NCI-H1092 treated with DMSO at 0.1 percent for 48 hours (cell line): ENCODE measurements at regions not wholly inside any gene's neighbourhood (a gene's known extent, or its start where the extent isn't known, plus 50 kb on each side); places are given as distances from the start of the nearest gene placed in this dataset.
A peak's percentile ranks its signal among the peaks of the same experiment; 100 is the strongest.

Source experiments
- DNase-seq: peaks from one replicate; lab custom pipeline; 2025; lab: John Stamatoyannopoulos, UW

DNA sequence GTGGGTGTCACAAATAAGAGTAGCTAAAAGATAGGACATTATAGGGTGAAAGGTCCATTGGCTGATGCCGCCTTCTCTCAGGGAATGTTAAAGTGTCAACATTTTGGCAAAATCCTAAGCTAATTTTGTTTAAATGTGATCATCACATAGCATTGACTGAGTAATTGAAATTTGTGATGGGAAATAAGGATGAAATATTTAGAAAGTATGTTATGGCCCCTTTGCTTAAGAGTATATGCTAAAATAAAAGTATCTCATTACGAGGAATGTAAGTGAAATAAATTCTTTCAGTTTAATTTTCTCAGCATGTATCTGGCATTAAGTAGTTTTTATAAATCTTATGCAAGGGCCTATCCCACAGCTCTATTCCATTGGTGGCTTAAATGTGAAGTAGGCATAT lies 229.2 kb downstream of the PRL start:
- DNase-seq: no peak

DNA sequence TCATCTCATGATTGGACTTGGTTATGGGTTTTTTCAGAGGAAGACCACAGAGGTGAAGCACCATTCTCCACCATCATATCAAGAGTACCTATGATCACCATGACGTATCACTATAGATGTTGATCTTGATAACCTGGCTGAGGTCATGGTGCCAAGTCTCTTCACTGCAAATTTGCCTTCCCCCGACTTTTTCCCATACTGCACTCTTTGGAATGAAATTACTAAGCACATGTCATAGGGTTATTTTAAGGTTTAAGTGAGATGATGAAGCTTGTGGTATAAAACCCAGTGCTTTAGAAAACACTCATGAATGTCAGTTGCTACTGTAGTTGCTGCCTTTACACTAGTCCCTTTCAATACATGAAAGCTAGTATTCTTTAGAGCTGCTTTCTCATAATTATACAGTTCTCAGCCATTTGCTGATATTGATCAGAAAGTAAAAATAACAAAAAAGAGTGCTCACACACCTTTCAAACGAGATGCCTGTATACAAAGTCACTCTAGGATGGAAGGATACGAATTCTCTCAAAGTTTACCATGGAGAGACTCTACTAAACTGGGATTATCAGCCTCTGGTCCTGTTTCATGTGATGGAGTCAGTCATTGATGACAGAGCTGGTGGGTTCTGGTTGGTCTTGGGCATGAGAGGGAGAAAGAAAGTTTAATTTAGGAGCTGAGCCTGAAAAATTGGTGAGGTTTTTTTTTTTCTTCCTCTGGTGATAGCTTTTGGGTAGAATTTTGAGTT lies 228.1 kb downstream of the PRL start:
- no peak for DNase-seq

DNA sequence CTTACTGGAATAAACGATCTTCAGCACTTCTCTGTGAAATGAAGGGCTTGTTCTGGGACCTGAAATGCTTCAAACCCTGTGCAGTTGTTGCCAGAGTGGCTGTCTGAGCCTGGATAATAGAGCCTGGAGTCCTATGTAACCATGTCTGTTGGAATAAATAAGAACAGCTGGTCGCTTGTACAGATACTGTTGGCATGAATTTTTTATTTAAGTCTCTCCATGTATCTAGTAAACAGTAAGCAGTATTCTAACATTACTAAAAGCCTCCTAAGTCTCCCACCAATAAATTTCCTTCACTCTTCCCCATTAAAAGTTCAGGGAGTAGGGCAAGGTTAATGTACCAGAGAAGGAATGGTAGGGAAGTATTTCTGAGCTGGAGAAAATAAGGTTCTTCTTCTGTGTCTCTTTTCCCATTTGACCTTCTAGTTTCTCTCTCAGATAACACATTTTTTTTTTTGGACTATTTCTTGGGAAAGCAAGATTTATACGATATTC lies 227.5 kb downstream of the PRL start:
- DNase-seq: no peak

DNA sequence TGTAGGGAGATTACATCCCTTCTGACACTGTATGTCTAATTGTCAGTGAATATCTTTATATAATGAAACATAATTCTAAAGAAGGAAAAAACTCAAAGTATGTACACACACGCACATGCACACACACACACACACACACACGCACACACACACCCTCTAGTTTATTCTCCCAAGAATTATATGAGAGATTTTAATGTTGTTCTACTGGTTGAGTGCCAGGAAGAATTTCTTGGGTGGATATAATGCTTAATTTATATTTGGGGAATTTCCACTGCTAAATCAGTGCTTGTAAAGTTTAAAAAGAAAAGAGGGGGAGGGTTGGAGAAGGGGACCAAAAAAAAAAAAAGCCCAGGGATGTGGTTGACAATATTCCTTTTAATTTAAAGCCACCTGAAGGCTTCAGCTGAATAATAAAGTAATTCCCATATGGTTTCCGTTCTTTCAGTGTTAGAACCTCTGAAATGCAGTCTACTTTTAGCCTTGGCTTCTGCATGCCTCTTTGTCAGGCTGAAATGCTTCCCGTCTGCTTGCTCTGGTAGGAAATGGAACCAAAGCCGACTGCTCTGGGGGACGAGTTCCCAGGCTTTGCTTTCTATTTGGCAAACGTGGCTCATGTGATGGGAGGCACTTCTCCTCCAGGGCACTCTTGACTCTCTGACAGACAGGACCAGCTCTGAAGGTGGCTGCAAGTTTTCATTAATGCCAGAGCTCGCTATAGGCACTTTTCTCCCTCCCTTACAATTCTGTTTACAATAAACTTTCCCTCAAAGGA lies 225.4 kb downstream of the PRL start:
- DNase-seq: no peak

DNA sequence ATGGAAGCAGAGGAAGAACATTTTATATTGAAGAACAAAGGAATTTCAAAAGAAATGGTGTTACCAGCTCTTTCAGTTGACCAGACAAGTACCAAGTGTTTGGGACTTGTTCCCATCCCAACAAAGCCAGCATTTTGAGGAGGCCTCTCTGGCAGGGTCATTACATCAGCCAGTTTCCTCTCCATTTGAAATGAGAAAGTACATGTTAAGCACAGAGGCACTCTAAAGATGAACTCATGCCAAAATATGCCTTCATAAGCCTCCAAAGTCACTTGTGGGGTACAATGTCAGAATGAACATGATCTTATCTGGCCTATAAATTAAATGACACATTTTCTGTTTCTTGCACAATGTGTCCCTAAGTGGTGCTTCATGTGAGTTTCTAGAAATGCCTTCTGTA lies 223.9 kb downstream of the PRL start:
- no peak for DNase-seq

DNA sequence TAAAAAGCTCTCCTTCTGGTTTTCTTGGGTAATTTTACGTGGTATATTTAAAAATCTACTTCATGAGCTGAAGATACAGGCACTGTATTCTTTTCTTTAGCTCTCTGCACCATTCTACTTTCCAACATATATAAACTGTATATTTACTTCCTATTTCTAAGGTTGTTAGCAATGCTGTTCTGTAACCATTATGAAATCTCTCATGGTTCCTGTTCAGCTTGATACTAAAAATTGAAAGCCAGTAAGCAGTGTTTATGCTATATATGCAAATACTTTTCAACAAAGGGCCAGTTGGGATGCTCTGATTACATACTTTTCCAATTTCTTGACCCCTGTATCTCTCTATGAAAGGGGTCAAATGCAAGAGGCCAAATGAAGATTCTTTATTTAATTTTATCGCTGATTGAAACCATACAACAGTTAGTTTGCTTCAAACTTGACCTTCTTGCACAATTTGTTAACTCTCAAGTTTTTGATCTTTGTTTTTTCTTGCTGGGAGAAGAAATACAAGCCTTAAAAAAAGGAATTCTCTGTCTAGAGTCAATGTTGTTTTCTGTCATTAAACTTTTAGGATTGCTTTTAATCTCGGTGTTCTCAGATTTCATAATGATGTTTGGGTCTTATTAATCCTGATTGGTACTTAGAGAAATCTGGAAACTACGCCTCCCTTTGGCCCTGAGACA lies 223.2 kb downstream of the PRL start:
- no peak for DNase-seq

DNA sequence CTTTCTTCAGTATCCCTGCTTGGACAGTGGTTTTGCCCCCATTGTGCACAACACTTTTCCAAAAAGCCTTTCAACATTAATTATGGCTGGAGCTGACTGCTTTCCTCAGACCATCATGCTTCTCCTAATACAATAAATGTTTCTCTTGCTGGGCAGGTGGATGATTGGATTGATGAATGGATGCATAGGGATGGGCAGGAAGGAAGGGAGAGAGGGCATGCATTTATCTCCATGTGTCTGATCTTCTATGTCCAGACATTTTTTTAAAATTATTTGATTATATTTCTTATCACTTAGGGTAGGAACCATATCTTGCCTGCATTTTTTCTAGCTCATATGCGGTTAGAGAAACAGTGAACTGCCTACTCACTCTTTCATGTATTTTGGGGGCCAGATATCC lies 218.5 kb downstream of the PRL start:
- DNase-seq: no peak

DNA sequence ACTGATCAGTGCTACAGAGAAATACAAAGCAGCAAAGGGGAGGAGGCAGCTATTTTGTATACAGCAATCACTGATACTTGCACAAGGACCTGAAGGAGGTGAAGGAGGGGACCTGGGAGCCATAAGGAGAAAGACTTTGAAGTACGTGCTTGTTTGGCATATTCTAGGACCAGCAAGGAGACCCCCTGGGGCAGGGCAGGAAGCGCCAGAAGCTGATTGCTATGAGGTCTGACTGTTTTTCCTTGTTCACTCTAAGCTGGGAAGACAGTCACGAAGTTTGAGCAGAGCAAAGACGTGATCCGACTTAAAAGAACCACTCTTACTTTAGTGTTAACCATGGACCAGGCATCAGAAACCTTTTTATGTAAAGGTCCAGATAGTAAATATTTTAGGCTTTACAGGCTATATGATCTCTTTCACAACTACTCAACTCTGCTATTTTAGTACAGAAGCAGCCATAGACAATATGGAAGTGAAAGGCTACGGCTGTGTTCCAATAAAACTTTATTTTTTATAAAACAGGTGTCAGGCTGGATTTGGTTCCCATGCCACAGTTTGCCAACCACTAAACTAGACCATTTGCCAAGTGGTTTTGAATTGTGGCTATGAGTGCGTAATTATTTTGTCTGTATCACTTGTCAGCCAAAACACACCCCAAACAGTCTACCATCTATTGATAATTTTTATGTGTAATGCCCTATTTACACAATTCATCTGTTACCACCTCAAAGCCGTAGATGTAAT lies 217.9 kb downstream of the PRL start:
- DNase-seq: no peak

DNA sequence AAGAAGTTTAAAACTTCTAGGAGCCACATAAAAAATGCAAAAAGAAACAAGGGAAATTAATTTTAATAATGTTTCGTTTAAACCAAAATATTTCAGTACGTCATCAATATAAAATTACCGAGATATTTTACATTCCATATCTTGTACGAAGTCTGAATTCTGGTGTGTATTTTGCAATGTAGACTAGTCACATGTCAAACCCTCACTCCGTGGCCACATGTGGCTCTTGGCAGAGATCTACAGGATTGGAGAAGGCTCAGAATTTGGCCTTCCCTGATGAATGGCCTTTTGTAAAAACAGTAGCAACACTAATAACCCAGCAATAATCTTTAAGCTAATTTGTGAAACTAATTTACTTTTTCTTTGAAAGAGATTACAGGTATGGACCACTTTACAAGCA lies 217.1 kb downstream of the PRL start:
- no peak for DNase-seq

DNA sequence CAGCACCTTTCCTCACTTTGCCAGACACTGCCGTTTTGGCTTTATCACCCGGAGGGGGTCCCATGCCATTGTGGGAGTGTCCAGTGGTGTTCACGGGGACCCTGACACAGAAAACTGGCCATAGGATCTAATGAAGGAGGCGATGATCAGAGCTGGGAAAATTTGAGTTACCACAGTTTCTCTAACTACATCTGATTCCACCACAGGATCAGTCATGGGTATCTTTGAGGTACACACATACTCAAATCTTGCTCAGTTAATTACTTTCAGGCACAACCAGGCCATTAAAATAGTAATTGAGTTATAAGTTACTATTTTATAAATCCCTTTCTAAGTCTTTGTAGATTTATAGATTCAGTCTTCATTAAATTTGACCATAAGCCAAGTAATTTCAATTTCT lies 215.1 kb downstream of the PRL start:
- DNase-seq: no peak

DNA sequence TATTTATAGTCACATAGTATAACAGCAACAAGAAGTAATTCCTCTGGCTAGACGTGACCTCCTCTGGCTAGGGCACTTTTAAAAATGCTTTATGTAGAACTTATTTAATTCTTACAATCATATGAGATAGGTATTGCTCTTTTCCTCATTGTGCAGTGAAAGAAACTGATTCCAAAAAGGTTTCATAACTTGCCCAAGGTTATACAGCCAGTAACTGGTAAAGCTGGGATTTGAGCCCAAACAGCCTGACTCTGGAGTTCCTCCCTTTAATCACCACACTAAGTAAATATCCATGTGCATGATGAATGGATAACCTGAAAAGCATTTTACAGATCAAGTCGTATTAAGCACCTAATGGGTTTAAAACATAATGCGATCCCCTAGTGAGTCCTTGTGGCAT lies 214.6 kb downstream of the PRL start:
- DNase-seq: peak; percentile 1

DNA sequence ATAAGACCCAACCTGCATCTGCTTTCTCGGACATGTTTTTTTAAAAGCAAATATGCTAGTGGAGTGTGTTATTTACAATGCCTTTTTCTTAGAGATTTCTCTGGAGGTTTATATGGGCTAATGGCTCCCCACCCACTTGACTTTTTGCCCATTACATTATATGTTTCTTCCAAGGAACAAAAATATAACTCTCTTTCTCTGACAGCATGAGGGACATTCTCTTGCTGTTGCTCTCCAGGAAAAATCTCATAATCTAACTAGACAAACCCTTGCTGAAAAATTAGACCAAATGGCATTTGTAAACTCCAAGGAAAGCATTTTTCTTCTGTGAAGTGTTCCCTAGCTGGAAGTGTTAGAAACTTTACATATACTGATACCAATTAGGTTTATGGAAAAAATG lies 213.7 kb downstream of the PRL start:
- no peak for DNase-seq

DNA sequence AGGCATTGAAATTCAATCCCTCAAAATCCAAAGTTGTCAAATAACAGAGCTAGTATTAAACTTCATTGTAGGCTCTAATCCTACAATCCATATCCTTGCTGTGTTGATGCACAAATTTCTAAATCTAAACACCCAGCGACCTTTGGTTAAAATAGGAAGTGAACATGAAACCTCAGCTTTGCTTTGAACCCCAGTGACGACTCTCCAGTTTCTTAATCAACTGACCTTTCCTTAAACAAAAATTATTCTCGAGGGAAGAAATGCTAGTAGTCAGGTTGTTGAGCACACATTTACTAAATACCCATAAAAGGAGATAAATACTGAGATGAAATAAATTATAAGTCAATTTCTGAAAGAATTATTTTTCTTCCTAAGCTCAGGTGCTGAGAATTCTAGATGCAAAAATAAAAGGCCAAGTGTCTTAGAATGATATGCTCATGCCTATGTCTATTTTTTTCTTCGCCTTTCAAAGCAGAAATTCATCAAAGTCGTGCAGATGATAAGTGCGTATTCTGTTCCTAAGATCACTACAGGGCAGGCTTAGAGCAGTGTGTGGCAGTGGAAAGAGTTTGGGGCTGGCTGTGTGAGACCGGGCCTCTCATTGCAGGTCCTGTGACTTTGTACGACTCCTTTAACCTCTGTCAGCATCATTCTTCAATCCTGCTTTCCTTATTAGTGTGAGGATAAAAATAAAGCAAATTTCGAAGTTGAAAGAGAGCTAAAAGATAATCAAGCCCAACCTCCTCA lies 208.7 kb downstream of the PRL start:
- DNase-seq: no peak

DNA sequence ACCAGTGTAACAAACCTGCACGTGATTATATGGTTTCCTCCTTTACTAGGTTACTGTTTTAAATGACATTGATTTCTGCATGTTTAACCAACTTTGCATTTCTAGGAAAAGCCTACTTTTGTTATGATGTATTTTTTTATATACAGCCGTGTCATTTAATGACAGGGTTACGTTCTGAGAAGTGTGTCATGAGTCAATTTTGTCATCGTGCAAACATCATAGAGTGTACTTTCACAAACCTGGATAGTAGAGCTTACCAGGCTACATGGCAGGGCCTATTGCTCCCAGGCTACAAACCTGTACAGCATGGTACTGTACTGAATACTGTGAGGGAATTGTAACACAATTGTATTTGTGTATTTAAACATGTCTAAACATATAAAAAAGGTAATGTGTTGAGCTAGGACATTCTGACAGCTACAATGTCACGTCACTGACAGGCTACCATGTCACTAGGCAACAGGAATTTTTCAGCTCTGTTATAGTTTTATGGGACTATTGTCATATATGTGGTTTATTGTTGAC lies 205.3 kb downstream of the PRL start:
- DNase-seq: no peak

DNA sequence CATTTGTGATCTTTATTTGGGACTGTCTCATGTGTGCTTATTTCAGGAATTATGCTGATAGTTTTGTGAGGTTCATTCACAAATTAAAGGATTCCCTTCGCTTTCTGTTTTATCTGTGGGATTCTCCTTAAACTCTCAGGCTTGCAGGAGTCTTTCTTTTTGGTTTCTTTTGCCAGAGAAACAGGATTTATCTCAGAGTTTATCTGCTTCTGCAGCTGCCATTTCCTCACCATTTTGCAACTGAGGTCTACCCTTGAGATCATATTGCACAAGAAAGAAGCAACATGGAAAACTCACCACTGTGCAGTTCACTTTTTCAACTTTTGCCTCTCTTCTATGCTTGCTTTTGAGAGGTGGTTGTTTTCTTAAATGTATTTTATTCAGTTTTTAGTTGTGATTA lies 201.0 kb downstream of the PRL start:
- no peak for DNase-seq

DNA sequence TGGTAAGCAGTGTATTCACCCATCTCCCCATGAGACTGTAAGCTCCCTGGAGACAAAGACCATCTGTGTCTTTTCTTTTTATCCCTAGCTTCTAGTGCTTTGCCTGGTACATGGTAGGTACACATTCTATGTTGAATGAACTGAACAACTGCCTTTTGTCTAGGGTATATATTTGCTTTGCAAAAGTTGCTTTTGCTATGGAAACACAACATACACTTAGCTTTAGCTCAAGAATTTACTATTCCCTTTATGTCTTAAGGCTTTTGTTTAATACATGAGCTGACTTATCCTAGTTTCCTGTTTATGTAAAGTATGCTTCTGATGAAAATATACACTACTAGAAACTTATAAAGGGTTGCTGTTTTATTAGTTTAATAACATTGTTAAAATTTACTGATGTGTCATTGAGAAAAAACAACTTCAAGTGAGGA lies 198.2 kb downstream of the PRL start:
- DNase-seq: peak; percentile 2

DNA sequence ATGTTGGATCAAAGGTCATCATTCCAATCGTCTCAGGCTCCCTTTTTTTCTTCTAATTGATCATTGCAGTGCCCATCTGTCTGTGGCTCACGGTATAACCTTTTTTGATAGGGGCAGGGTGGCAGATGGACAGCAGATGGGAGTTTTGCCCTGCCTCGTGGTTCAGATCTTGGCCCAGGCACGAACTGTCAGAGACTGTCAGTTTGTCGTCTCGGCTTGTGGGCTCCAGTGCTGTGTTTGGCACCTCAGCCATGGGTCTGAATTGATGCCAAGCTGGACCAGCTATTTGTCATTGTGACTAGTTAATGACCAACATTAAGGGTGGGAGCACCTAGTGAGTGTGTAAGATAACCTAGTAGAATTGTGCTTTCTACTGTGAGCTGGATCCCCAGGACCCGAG lies 197.6 kb downstream of the PRL start:
- DNase-seq: peak; percentile 23

DNA sequence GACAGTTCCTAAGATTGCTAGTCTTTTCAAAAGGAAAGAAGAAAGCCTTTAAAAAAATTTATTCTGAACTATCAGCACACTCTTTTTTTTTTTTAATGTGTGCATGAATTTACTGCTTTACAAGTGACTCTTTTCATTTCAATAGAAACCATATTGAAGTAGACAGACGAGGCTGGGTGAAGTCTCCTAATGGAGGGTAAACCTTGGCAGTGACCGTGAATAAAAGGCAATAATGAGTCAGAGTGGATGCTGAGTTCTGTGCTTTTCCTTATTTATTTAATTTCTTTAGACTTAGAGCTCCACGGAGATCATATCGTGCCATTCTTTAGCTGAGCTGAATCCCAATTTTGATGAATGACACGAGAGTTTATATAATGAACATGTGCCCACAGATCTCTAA lies 196.9 kb downstream of the PRL start:
- no peak for DNase-seq

DNA sequence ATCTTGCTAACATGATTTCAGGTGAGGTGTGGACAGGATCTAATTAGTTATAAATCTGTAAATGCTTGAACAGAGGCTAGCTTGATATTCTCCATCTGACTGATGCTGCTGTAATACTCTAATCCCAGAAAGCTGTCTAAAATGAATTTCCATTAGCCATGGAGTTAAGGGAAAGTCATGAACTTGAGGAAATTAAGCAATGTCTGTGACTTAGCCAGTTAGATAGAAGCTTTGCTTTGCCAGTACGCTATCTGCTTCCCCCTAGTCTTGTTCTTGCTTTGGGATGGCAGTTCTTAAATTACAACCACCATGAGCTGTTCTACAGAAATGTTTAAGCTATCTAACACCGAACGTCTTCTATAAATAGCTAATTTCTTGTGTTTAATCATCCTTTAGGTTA lies 195.7 kb downstream of the PRL start:
- DNase-seq: no peak

DNA sequence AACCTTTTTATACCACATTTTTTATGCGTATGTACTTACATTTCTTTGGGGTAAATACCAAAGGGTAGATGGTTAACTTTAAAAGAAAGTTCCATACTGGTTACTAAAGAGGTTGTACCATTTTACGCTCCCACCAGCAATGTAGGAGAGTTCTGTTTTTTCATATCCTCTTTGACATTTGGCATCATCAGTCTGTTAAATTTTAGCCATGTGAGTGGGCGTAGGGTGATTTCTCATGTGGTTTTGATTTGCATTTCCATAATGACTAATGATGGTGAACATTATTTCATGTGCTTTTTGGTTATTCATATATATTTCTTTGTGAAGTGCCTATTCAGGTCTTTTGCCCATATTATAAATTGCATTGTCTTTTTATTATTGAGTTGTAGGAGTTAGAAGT lies 194.2 kb downstream of the PRL start:
- DNase-seq: no peak

DNA sequence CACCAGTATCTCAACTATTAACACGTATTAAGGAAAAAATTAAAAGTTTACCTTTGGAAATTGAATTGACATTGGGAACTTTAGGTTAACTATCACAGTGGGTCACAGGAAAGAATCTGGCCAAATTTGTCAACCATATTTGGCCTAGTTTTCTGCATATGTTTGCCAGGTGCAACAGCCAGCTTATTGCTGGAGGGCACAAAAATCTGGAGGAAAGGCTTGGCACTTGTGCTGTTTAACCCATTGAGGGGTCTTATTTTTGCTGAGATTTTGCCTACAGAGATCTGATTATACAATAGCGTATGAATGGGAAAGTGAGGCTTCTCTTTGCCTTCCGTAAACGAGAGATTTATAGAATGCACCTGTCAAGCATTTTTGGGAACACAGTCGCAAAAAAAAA lies 190.4 kb downstream of the PRL start:
- no peak for DNase-seq
